ENCODE measurements at regions not wholly inside any gene's neighbourhood (a gene's known extent, or its start where the extent isn't known, plus 50 kb on each side); places are given as distances from the start of the nearest gene placed in this dataset.

GRCh38 chr4:180640193-180640592 lies 1603.0 kb upstream of the TENM3 start:
- no peak overlapping the region for H2BK12ac ChIP-seq (ENCODE audit: low read length)
- no peak overlapping the region for H3K4me3 ChIP-seq (ENCODE audit: low read depth, low read length)
- no peaks in the 10 kb centered on the region for H3K27me3 ChIP-seq (ENCODE audit: insufficient read depth, low read length)
- no peak overlapping the region for H2BK120ac ChIP-seq (ENCODE audit: insufficient read depth, low read length, poor library complexity)
- no peak overlapping the region for H3K4ac ChIP-seq (ENCODE audit: low read depth, low read length)
- H3K9ac ChIP-seq (ENCODE audit: low read length) = no peak overlapping the region
- no peak overlapping the region for H2BK5ac ChIP-seq (ENCODE audit: low read depth, low read length, poor library complexity)
- H4K8ac ChIP-seq (ENCODE audit: low read depth, low read length) = no peak overlapping the region
- no peak overlapping the region for H3K23ac ChIP-seq (ENCODE audit: low read length)
- no peaks in the 10 kb centered on the region for H3K4me1 ChIP-seq (ENCODE audit: control insufficient read depth in 1 of 2, insufficient read depth in 2 of 2, low read length in 2 of 2)
- no peak overlapping the region for H4K91ac ChIP-seq (ENCODE audit: low read depth, low read length)
- H3K9me3 ChIP-seq (ENCODE audit: insufficient read depth, low read depth, low read length) = no peaks in the 10 kb centered on the region
- H2AFZ ChIP-seq (ENCODE audit: insufficient read depth, low read length, poor library complexity) = no peak overlapping the region
- no peak overlapping the region for H3K4me2 ChIP-seq (ENCODE audit: low read length)
- H2AK5ac ChIP-seq (ENCODE audit: low read length) = no peak overlapping the region
- DNase-seq = no peak
- no peaks in the 10 kb centered on the region for H3K36me3 ChIP-seq (ENCODE audit: control insufficient read depth in 1 of 2, insufficient read depth in 2 of 2, low read length in 2 of 2)
- H3K18ac ChIP-seq (ENCODE audit: low read length) = no peak overlapping the region
- H3K14ac ChIP-seq (ENCODE audit: low read length) = no peak overlapping the region
- no peak overlapping the region for H4K12ac ChIP-seq (ENCODE audit: low read depth, low read length)
- no peaks in the 10 kb centered on the region for H3K79me1 ChIP-seq (ENCODE audit: low read length)
- no peak overlapping the region for H3K27ac ChIP-seq (ENCODE audit: low read depth, low read length)
- H3K79me2 ChIP-seq (ENCODE audit: control insufficient read depth, insufficient read depth, low read length, poor library complexity) = no peaks in the 10 kb centered on the region
- no CpG with 5 or more reads among the region's 2 CpGs for WGBS (ENCODE audit: extremely low coverage, insufficient coverage, insufficient read length)

- no peak overlapping the region for H3K9ac ChIP-seq (ENCODE audit: low read length)
- no peak overlapping the region for H3K4me3 ChIP-seq (ENCODE audit: low read depth, low read length)
- H4K12ac ChIP-seq (ENCODE audit: low read depth, low read length) = no peak overlapping the region
- no peaks in the 10 kb centered on the region for H3K27me3 ChIP-seq (ENCODE audit: insufficient read depth, low read length)
- no peak overlapping the region for H2AK5ac ChIP-seq (ENCODE audit: low read length)
- H2AFZ ChIP-seq (ENCODE audit: insufficient read depth, low read length, poor library complexity) = no peak overlapping the region
- no peak overlapping the region for H3K4me2 ChIP-seq (ENCODE audit: low read length)
- no peaks in the 10 kb centered on the region for H3K79me1 ChIP-seq (ENCODE audit: low read length)
- H3K27ac ChIP-seq (ENCODE audit: low read depth, low read length) = no peak overlapping the region
- H2BK12ac ChIP-seq (ENCODE audit: low read length) = no peak overlapping the region
- H3K4ac ChIP-seq (ENCODE audit: low read depth, low read length) = no peak overlapping the region
- H2BK120ac ChIP-seq (ENCODE audit: insufficient read depth, low read length, poor library complexity) = no peak overlapping the region
- H3K18ac ChIP-seq (ENCODE audit: low read length) = no peak overlapping the region
- 100% methylated on average over 1 of the region's 4 CpGs for WGBS (ENCODE audit: extremely low coverage, insufficient coverage, insufficient read length)
- no peak overlapping the region for H4K8ac ChIP-seq (ENCODE audit: low read depth, low read length)
- H2BK5ac ChIP-seq (ENCODE audit: low read depth, low read length, poor library complexity) = no peak overlapping the region
- H3K9me3 ChIP-seq (ENCODE audit: insufficient read depth, low read depth, low read length) = no peaks in the 10 kb centered on the region
- no peaks in the 10 kb centered on the region for H3K36me3 ChIP-seq (ENCODE audit: control insufficient read depth in 1 of 2, insufficient read depth in 2 of 2, low read length in 2 of 2)
- no peaks in the 10 kb centered on the region for H3K79me2 ChIP-seq (ENCODE audit: control insufficient read depth, insufficient read depth, low read length, poor library complexity)
- H4K91ac ChIP-seq (ENCODE audit: low read depth, low read length) = no peak overlapping the region
- no peak overlapping the region for H3K23ac ChIP-seq (ENCODE audit: low read length)
- H3K14ac ChIP-seq (ENCODE audit: low read length) = no peak overlapping the region
- no peaks in the 10 kb centered on the region for H3K4me1 ChIP-seq (ENCODE audit: control insufficient read depth in 1 of 2, insufficient read depth in 2 of 2, low read length in 2 of 2)
- no peak for DNase-seq
Observed at GRCh38 chr4:180641495-180641894, 1601.7 kb upstream of the TENM3 start.

- H4K8ac ChIP-seq (ENCODE audit: low read depth, low read length) = no peak overlapping the region
- H4K12ac ChIP-seq (ENCODE audit: low read depth, low read length) = peak overlapping the region; percentile 36
- H3K27me3 ChIP-seq (ENCODE audit: insufficient read depth, low read length) = no peaks in the 10 kb centered on the region
- no peak overlapping the region for H4K91ac ChIP-seq (ENCODE audit: low read depth, low read length)
- no peak overlapping the region for H3K14ac ChIP-seq (ENCODE audit: low read length)
- H3K79me2 ChIP-seq (ENCODE audit: control insufficient read depth, insufficient read depth, low read length, poor library complexity) = no peaks in the 10 kb centered on the region
- H3K18ac ChIP-seq (ENCODE audit: low read length) = no peak overlapping the region
- no peak for DNase-seq
- no peak overlapping the region for H3K23ac ChIP-seq (ENCODE audit: low read length)
- H2AK5ac ChIP-seq (ENCODE audit: low read length) = no peak overlapping the region
- H3K9me3 ChIP-seq (ENCODE audit: insufficient read depth, low read depth, low read length) = no peaks in the 10 kb centered on the region
- H2BK12ac ChIP-seq (ENCODE audit: low read length) = no peak overlapping the region
- H2BK120ac ChIP-seq (ENCODE audit: insufficient read depth, low read length, poor library complexity) = no peak overlapping the region
- no peak overlapping the region for H3K27ac ChIP-seq (ENCODE audit: low read depth, low read length)
- no peak overlapping the region for H3K4me3 ChIP-seq (ENCODE audit: low read depth, low read length)
- H3K79me1 ChIP-seq (ENCODE audit: low read length) = no peaks in the 10 kb centered on the region
- WGBS (ENCODE audit: extremely low coverage, insufficient coverage, insufficient read length) = no CpG with 5 or more reads among the region's 9 CpGs
- H2AFZ ChIP-seq (ENCODE audit: insufficient read depth, low read length, poor library complexity) = no peak overlapping the region
- H3K9ac ChIP-seq (ENCODE audit: low read length) = no peak overlapping the region
- no peak overlapping the region for H2BK5ac ChIP-seq (ENCODE audit: low read depth, low read length, poor library complexity)
- H3K4me1 ChIP-seq (ENCODE audit: control insufficient read depth in 1 of 2, insufficient read depth in 2 of 2, low read length in 2 of 2) = no peaks in the 10 kb centered on the region
- H3K4ac ChIP-seq (ENCODE audit: low read depth, low read length) = no peak overlapping the region
- H3K4me2 ChIP-seq (ENCODE audit: low read length) = no peak overlapping the region
- no peaks in the 10 kb centered on the region for H3K36me3 ChIP-seq (ENCODE audit: control insufficient read depth in 1 of 2, insufficient read depth in 2 of 2, low read length in 2 of 2)
Observed at GRCh38 chr4:180642732-180643131, 1600.5 kb upstream of the TENM3 start.

GRCh38 chr4:180650273-180650672 lies 1592.9 kb upstream of the TENM3 start:
- Histone ChIP-seq H3K14ac (ENCODE audit: low read length) (no peak overlapping the region), H2BK120ac (ENCODE audit: insufficient read depth, low read length, poor library complexity) (no peak overlapping the region), H2BK5ac (ENCODE audit: low read depth, low read length, poor library complexity) (no peak overlapping the region), H3K79me2 (ENCODE audit: control insufficient read depth, insufficient read depth, low read length, poor library complexity) (no peaks in the 10 kb centered on the region), H4K91ac (ENCODE audit: low read depth, low read length) (no peak overlapping the region), H3K4me1 (ENCODE audit: control insufficient read depth in 1 of 2, insufficient read depth in 2 of 2, low read length in 2 of 2) (no peaks in the 10 kb centered on the region), H3K9me3 (ENCODE audit: insufficient read depth, low read depth, low read length) (no peaks in the 10 kb centered on the region), H3K4ac (ENCODE audit: low read depth, low read length) (no peak overlapping the region), H2AFZ (ENCODE audit: insufficient read depth, low read length, poor library complexity) (no peak overlapping the region), H3K18ac (ENCODE audit: low read length) (no peak overlapping the region), H4K12ac (ENCODE audit: low read depth, low read length) (no peak overlapping the region), H2AK5ac (ENCODE audit: low read length) (no peak overlapping the region), H3K27ac (ENCODE audit: low read depth, low read length) (no peak overlapping the region), H3K27me3 (ENCODE audit: insufficient read depth, low read length) (no peaks in the 10 kb centered on the region), H3K4me2 (ENCODE audit: low read length) (no peak overlapping the region), H3K4me3 (ENCODE audit: low read depth, low read length) (no peak overlapping the region), H4K8ac (ENCODE audit: low read depth, low read length) (no peak overlapping the region), H3K9ac (ENCODE audit: low read length) (no peak overlapping the region), H3K79me1 (ENCODE audit: low read length) (no peaks in the 10 kb centered on the region), H2BK12ac (ENCODE audit: low read length) (no peak overlapping the region), H3K23ac (ENCODE audit: low read length) (no peak overlapping the region), H3K36me3 (ENCODE audit: control insufficient read depth in 1 of 2, insufficient read depth in 2 of 2, low read length in 2 of 2) (no peaks in the 10 kb centered on the region)
- DNase-seq = no peak
- no CpG with 5 or more reads among the region's 4 CpGs for WGBS (ENCODE audit: extremely low coverage, insufficient coverage, insufficient read length)
